HG02623 (cell line): ENCODE measurements at regions not wholly inside any gene's neighbourhood (a gene's known extent, or its start where the extent isn't known, plus 50 kb on each side); places are given as distances from the start of the nearest gene placed in this dataset.
"Not testable (repeated sequence)": the region's sequence is repeated elsewhere in the genome, so short reads cannot be mapped to it uniquely, and the experiment has no call there.

Source experiments
- ATAC-seq: cut with Tn5 transposase; IDR thresholded peaks from one replicate; pipeline ENCODE4 v1.9.1; 2021; ENCODE audit warnings: moderate library complexity; ENCODE audit not compliant: unreplicated experiment

GRCh38 chr1:229003233-229004031 lies 267.5 kb upstream of the RAB4A start:
- no peak for ATAC-seq

GRCh38 chr1:229004066-229004833 lies 266.7 kb upstream of the RAB4A start:
- no peak for ATAC-seq

- ATAC-seq, result no peak
These were observed 265.8 kb upstream of the RAB4A start for GRCh38 chr1:229005097-229005496.

GRCh38 chr1:229005556-229005955 lies 265.4 kb upstream of the RAB4A start:
- no peak for ATAC-seq

GRCh38 chr1:229006121-229006870 lies 264.6 kb upstream of the RAB4A start:
- ATAC-seq, result no peak

GRCh38 chr1:229007167-229007566 lies 263.7 kb upstream of the RAB4A start:
- no peak for ATAC-seq

GRCh38 chr1:229007701-229008100 lies 263.2 kb upstream of the RAB4A start:
- ATAC-seq, result no peak

- not testable (repeated sequence) for ATAC-seq
These were observed 262.6 kb upstream of the RAB4A start for GRCh38 chr1:229008347-229008746.

- no peak for ATAC-seq
These were observed 259.9 kb upstream of the RAB4A start for GRCh38 chr1:229011022-229011421.

GRCh38 chr1:229012823-229013222 lies 258.1 kb upstream of the RAB4A start:
- ATAC-seq, result no peak

GRCh38 chr1:229013981-229014380 lies 256.9 kb upstream of the RAB4A start:
- no peak for ATAC-seq

- no peak for ATAC-seq
These were observed 255.1 kb upstream of the RAB4A start for GRCh38 chr1:229015806-229016205.

- ATAC-seq, result no peak
These were observed 253.8 kb upstream of the RAB4A start for GRCh38 chr1:229017091-229017490.

GRCh38 chr1:229018674-229019295 lies 252.1 kb upstream of the RAB4A start:
- no peak for ATAC-seq

GRCh38 chr1:229019663-229020271 lies 251.1 kb upstream of the RAB4A start:
- ATAC-seq, result no peak

GRCh38 chr1:229021034-229021433 lies 249.9 kb upstream of the RAB4A start:
- ATAC-seq, result not testable (repeated sequence)

GRCh38 chr1:229022595-229023333 lies 248.1 kb upstream of the RAB4A start:
- ATAC-seq, result no peak

- no peak for ATAC-seq
These were observed 247.1 kb upstream of the RAB4A start for GRCh38 chr1:229023651-229024300.

- no peak for ATAC-seq
These were observed 246.3 kb upstream of the RAB4A start for GRCh38 chr1:229024528-229025130.
